ENCODE measurements at regions not wholly inside any gene's neighbourhood (a gene's known extent, or its start where the extent isn't known, plus 50 kb on each side); places are given as distances from the start of the nearest gene placed in this dataset.

GRCh38 chr3:20310629-20311028 lies 124.6 kb upstream of the SGO1 start:
- TF ChIP-seq CTCF (conservative IDR thresholded peaks at IDR 0.05 in 1 of 2, IDR thresholded peaks at IDR 0.05 in 1 of 2; ENCODE audit: low read depth in 1 of 2, low read length in 2 of 2) (no peak), EZH2 (IDR thresholded peaks at IDR 0.05; ENCODE audit: low read length, missing control alignments) (no peak)

Measured in fibroblast of lung (primary cell).